ENCODE measurements at regions not wholly inside any gene's neighbourhood (a gene's known extent, or its start where the extent isn't known, plus 50 kb on each side); places are given as distances from the start of the nearest gene placed in this dataset.

- TF ChIP-seq POLR2AphosphoS5 (IDR thresholded peaks at IDR 0.05; ENCODE audit: insufficient read depth in 1 of 2, low read depth in 1 of 2) (no peak), POLR2A (IDR thresholded peaks at IDR 0.05) (no peak), CTCF (IDR thresholded peaks at IDR 0.05) (no peak)
Measured at GRCh38 chr19:31943778-31944177, 401.6 kb upstream of the ZNF507 start.
